CD4-positive, alpha-beta memory T cell (primary cell): ENCODE measurements at regions not wholly inside any gene's neighbourhood (a gene's known extent, or its start where the extent isn't known, plus 50 kb on each side); places are given as distances from the start of the nearest gene placed in this dataset.

ENCODE experiments used
- CTCF ChIA-PET: fragments of 350-600 bp; sonication (Branson Sonifier 250); formaldehyde crosslinking; loops from one replicate; lab custom pipeline; 2021; ENCODE audit warnings: inconsistent platforms; ENCODE audit not compliant: partially characterized antibody; lab: Charles Lee
- POLR2A ChIA-PET: fragments of 350-600 bp; sonication (Branson Sonifier 250); formaldehyde crosslinking; loops from one replicate; lab custom pipeline; 2021; ENCODE audit not compliant: partially characterized antibody; lab: Charles Lee
- DNase-seq, 5 donors: peaks; one replicate each; pipeline versions ENCODE4 v3.0.0 to v3.0.0-alpha.2; 2020 to 2022; ENCODE audit warnings: mixed read lengths in 1 of 5
- H3K27ac ChIP-seq: one replicate; pipeline ENCODE4 v1.7.0; 2013; ENCODE audit warnings: low read depth, low read length
- H3K27me3 ChIP-seq: 2 replicates; pipeline ENCODE4 v1.7.0; 2013; ENCODE audit warnings: mild to moderate bottlenecking, low read length, moderate library complexity; ENCODE audit not compliant: insufficient read depth
- H3K36me3 ChIP-seq: 2 replicates; pipeline ENCODE4 v1.7.0; 2013; ENCODE audit warnings: mild to moderate bottlenecking, low read length, moderate library complexity; ENCODE audit not compliant: insufficient read depth
- H3K4me1 ChIP-seq: 2 replicates; pipeline ENCODE4 v1.7.0; 2013; ENCODE audit warnings: mild to moderate bottlenecking, low read length, moderate library complexity; ENCODE audit not compliant: insufficient read depth
- H3K4me3 ChIP-seq, 2 donors: one replicate each; pipeline ENCODE4 v1.7.0; 2013; ENCODE audit warnings: low read length in 2 of 2, mild to moderate bottlenecking in 1 of 2
- H3K9me3 ChIP-seq, 2 donors: one replicate each; pipeline ENCODE4 v1.7.0; 2013; ENCODE audit warnings: low read length in 2 of 2, control low read depth in 1 of 2; ENCODE audit not compliant: control insufficient read depth in 1 of 2
- H3K27ac Mint-ChIP-seq, 7 donors: one replicate each; pipeline ENCODE4 v1.8.0; 2020 to 2021; ENCODE audit warnings: mixed read lengths in 7 of 7, mild to moderate bottlenecking in 6 of 7, inconsistent platforms in 3 of 7, moderate library complexity in 3 of 7
- H3K27me3 Mint-ChIP-seq, 2 donors: one replicate each; pipeline ENCODE4 v1.8.0; 2020 to 2021; ENCODE audit warnings: mixed read lengths in 2 of 2
- H3K36me3 Mint-ChIP-seq, 2 donors: one replicate each; pipeline ENCODE4 v1.8.0; 2020 to 2021; ENCODE audit warnings: mixed read lengths in 2 of 2, inconsistent platforms in 1 of 2, mild to moderate bottlenecking in 1 of 2
- H3K4me1 Mint-ChIP-seq, 4 donors: one replicate each; pipeline ENCODE4 v1.8.0; 2020 to 2021; ENCODE audit warnings: mixed read lengths in 4 of 4, mild to moderate bottlenecking in 1 of 4
- H3K4me3 Mint-ChIP-seq, 8 donors: one replicate each; pipeline ENCODE4 v1.8.0; 2020 to 2021; ENCODE audit warnings: mixed read lengths in 8 of 8, mild to moderate bottlenecking in 7 of 8, moderate library complexity in 6 of 8, inconsistent platforms in 3 of 8
- H3K9me3 Mint-ChIP-seq, 8 donors: one replicate each; pipeline ENCODE4 v1.8.0; 2020 to 2021; ENCODE audit warnings: mixed read lengths in 8 of 8, mild to moderate bottlenecking in 5 of 8, inconsistent platforms in 3 of 8, moderate library complexity in 1 of 8
- intact Hi-C: fragments of 100-400 bp; cut with micrococcal nuclease; formaldehyde crosslinking; loops from one replicate; pipeline ENCODE4 v1.15.1; 2023

DNA sequence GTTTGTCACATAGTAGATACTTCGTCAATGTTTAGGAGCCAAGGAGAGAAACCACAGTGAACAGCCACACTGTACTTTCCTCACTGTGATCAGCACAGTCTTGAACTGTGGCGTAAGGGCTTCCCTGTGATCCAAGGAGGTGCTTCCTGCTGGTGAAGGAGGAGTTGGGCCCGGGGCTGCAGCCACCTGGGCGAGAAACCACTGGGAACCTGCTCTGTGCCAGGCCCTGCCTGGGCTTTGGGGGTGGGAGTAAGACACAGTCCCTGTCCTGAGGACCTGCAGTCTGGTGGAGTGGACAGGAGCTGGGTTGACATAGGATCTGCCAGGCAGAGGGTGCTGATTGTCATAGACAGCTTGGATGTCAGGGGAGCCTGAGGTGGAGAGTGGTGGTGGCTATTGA is 60.5 kb upstream of the MRPS22 start:
- CTCF ChIA-PET = no interaction called here
- Histone ChIP-seq H3K27me3 (no peaks in the 10 kb centered on the region), H3K4me1 (no peaks in the 10 kb centered on the region), H3K36me3 (no peaks in the 10 kb centered on the region), H3K27ac (no peak overlapping the region), H3K4me3 (no peak overlapping the region), H3K9me3 (no peaks in the 10 kb centered on the region)
- Mint-ChIP-seq H3K36me3 (no peaks in the 10 kb centered on the region), H3K27ac (no peak overlapping the region), H3K4me3 (no peak overlapping the region), H3K27me3 (peaks cover 0 to 1% of the 10 kb centered on the region in 2 donors), H3K4me1 (no peaks in the 10 kb centered on the region), H3K9me3 (no peaks in the 10 kb centered on the region)
- DNase-seq = no peak
- POLR2A ChIA-PET = no interaction called here
- intact Hi-C loops = no loop called here

DNA sequence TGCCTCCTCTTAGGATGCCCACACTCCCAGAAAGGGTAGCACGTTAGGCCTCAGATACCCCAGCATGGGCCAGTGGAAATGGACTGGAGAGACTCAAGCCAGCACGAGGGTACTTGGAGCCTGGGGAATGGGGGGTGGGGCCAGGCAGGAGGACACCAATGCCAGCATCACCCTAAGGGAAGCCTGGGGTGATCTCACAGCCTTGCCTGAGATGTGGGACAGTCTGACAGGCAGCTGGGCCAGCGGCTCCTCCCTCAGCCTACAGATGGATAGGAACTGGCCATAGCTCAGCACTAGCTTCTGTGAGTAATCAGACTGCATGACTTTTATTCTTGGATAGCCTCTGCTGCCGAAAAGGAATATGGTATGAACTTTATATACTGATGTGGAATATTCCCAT is 59.6 kb upstream of the MRPS22 start:
- Mint-ChIP-seq H3K4me3 (no peak overlapping the region), H3K36me3 (no peaks in the 10 kb centered on the region), H3K27ac (no peak overlapping the region), H3K4me1 (no peaks in the 10 kb centered on the region), H3K27me3 (peaks cover 0 to 1% of the 10 kb centered on the region in 2 donors), H3K9me3 (no peaks in the 10 kb centered on the region)
- Histone ChIP-seq H3K4me1 (no peaks in the 10 kb centered on the region), H3K36me3 (no peaks in the 10 kb centered on the region), H3K9me3 (no peaks in the 10 kb centered on the region), H3K27ac (no peak overlapping the region), H3K27me3 (no peaks in the 10 kb centered on the region), H3K4me3 (no peak overlapping the region)
- intact Hi-C loops = no loop called here
- CTCF ChIA-PET = no interaction called here
- no peak for DNase-seq
- POLR2A ChIA-PET = no interaction called here

DNA sequence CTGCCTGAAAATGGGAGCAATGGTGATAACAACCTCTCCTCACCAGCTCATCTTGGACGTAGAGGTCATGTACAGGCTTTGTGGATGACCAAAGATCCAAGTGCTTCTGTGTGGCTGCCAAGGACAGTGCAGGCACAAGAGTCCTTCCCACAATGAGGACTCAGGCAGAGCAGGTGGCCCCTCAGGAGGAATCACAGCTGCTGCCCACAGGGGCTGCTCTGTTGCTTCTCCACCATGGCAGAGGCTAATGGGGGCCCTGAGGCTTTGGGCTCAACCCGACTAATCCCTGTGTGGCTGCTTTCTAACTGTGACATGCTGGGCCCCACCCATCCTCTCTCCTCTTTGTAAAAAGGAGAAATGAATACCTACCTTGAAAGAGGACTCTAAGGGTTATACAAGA is 58.1 kb upstream of the MRPS22 start:
- H3K27ac ChIP-seq = no peak overlapping the region
- Mint-ChIP-seq H3K27ac (no peak overlapping the region), H3K9me3 (no peaks in the 10 kb centered on the region), H3K4me3 (no peak overlapping the region), H3K4me1 (no peaks in the 10 kb centered on the region), H3K36me3 (no peaks in the 10 kb centered on the region), H3K27me3 (peaks cover 0 to 1% of the 10 kb centered on the region in 2 donors)
- ChIA-PET POLR2A (no interaction called here), CTCF (no interaction called here)
- H3K4me1 ChIP-seq = no peaks in the 10 kb centered on the region
- no peaks in the 10 kb centered on the region for H3K9me3 ChIP-seq
- no peak for DNase-seq
- no peaks in the 10 kb centered on the region for H3K36me3 ChIP-seq
- H3K4me3 ChIP-seq = no peak overlapping the region
- intact Hi-C loops = no loop called here
- H3K27me3 ChIP-seq = no peaks in the 10 kb centered on the region

DNA sequence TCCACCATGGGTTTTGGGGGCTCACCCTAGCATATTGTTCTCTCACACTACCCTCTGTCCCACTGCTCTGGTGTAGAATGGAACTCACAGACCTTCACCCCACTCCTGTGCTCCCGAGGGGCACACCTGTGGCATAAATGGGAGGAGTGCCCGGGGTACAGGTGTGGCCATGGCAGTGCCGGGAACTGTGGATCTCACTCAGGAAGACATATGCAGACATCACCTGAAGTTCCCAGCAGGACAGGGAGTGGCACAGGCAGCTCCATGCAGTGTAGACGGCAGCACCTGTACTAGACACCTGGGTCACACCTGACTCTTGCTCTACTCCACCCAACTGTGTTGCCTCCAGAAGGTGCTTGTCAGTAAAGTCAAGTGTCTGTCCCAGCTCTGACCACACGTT is 57.6 kb upstream of the MRPS22 start:
- H3K4me3 ChIP-seq = no peak overlapping the region
- H3K9me3 Mint-ChIP-seq = no peaks in the 10 kb centered on the region
- H3K4me1 ChIP-seq = no peaks in the 10 kb centered on the region
- no peaks in the 10 kb centered on the region for H3K4me1 Mint-ChIP-seq
- H3K36me3 Mint-ChIP-seq = no peaks in the 10 kb centered on the region
- H3K9me3 ChIP-seq = no peaks in the 10 kb centered on the region
- no peaks in the 10 kb centered on the region for H3K27me3 ChIP-seq
- CTCF ChIA-PET = no interaction called here
- intact Hi-C loops = no loop called here
- no peak for DNase-seq
- POLR2A ChIA-PET = no interaction called here
- H3K36me3 ChIP-seq = no peaks in the 10 kb centered on the region
- H3K4me3 Mint-ChIP-seq = no peak overlapping the region
- no peak overlapping the region for H3K27ac ChIP-seq
- no peak overlapping the region for H3K27ac Mint-ChIP-seq
- H3K27me3 Mint-ChIP-seq = no peaks in the 10 kb centered on the region

DNA sequence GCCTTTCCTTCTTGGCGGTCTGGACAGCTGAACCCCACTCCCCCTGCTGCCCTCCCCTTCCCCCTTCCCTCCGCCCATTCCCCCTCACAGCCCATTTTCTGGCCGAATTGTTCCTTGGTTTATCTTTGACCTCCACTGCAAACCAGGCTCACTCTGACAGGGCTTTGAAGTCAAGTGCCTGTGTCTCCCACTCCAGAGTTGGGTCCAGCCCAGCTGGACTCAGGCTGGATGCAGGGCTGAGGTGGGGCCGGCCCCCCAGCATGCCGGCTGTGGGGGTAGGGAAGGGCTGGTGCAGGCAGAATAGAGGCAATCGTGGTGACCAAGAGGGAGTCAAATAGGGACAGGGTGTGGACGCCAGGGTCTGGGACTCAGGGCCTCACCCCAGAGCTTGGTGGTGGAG is 57.0 kb upstream of the MRPS22 start:
- Histone ChIP-seq H3K36me3 (no peaks in the 10 kb centered on the region), H3K27me3 (no peaks in the 10 kb centered on the region), H3K4me1 (no peaks in the 10 kb centered on the region), H3K4me3 (no peak overlapping the region), H3K9me3 (no peaks in the 10 kb centered on the region), H3K27ac (no peak overlapping the region)
- H3K9me3 Mint-ChIP-seq = no peaks in the 10 kb centered on the region
- intact Hi-C loops = no loop called here
- no peak for DNase-seq
- H3K36me3 Mint-ChIP-seq = no peaks in the 10 kb centered on the region
- CTCF ChIA-PET = no interaction called here
- H3K27ac Mint-ChIP-seq = no peak overlapping the region
- POLR2A ChIA-PET = no interaction called here
- H3K4me1 Mint-ChIP-seq = no peaks in the 10 kb centered on the region
- no peak overlapping the region for H3K4me3 Mint-ChIP-seq
- H3K27me3 Mint-ChIP-seq = no peaks in the 10 kb centered on the region

DNA sequence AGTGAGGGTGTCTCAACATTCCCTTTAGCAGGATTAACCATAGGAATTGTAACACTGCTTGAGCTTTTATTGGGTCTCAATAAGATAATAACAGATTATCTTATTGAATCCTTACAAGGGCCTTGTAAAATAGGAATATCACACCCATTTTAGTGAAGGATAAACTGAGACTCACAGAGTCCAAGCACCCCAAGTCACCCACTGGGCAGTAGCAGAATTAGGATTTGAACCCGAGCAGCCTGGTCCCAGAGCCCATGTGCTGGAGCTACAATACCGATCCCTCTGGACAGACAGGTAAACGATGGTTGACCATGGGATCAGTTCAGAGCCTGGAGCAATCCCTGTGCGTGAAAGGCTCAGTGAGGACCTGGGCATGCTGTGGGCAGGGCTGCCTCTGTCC is 56.3 kb upstream of the MRPS22 start:
- Mint-ChIP-seq H3K4me1 (no peaks in the 10 kb centered on the region), H3K36me3 (no peaks in the 10 kb centered on the region), H3K9me3 (no peaks in the 10 kb centered on the region), H3K27me3 (no peaks in the 10 kb centered on the region), H3K27ac (no peak overlapping the region), H3K4me3 (no peak overlapping the region)
- H3K36me3 ChIP-seq = no peaks in the 10 kb centered on the region
- POLR2A ChIA-PET = no interaction called here
- intact Hi-C loops = no loop called here
- CTCF ChIA-PET = no interaction called here
- no peaks in the 10 kb centered on the region for H3K4me1 ChIP-seq
- no peak overlapping the region for H3K4me3 ChIP-seq
- H3K9me3 ChIP-seq = no peaks in the 10 kb centered on the region
- H3K27me3 ChIP-seq = no peaks in the 10 kb centered on the region
- no peak overlapping the region for H3K27ac ChIP-seq
- DNase-seq = no peak

DNA sequence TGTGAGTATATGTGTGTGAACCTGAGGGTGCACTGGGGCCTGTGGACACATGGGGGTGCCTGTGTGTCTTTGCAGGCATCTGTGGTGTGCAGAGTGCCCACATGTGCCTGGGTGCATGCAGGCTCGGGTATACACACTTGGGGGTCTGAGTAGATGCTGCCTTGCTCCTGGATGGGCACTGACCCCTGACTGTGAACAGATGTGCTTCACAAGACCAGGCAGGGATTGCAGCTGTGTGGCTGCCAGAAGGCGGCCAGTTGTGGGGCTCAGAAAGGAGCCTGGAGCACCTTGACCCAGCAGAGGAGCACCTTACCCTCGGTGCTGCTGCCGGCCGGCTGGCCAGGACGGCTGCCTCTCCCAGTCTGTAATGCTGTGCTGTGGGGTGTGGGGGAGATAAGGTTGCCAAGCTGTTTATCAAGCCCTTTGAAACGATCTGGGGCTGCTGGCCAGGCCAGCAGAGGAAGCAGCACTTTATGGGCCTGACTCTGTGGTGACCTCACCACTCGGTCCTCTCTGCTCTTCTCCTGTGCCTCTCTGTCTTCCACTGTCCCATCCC is 55.5 kb upstream of the MRPS22 start:
- H3K27ac Mint-ChIP-seq = no peak overlapping the region
- Histone ChIP-seq H3K4me1 (no peaks in the 10 kb centered on the region), H3K27ac (no peak overlapping the region), H3K4me3 (no peak overlapping the region), H3K9me3 (no peaks in the 10 kb centered on the region), H3K36me3 (no peaks in the 10 kb centered on the region), H3K27me3 (no peaks in the 10 kb centered on the region)
- H3K36me3 Mint-ChIP-seq = no peaks in the 10 kb centered on the region
- no peak for DNase-seq
- H3K9me3 Mint-ChIP-seq = no peaks in the 10 kb centered on the region
- ChIA-PET CTCF (no interaction called here), POLR2A (no interaction called here)
- H3K4me3 Mint-ChIP-seq = no peak overlapping the region
- H3K27me3 Mint-ChIP-seq = peaks cover 0 to under 1% of the 10 kb centered on the region in 2 donors
- intact Hi-C loops = no loop called here
- no peaks in the 10 kb centered on the region for H3K4me1 Mint-ChIP-seq
